ENCODE measurements at regions not wholly inside any gene's neighbourhood (a gene's known extent, or its start where the extent isn't known, plus 50 kb on each side); places are given as distances from the start of the nearest gene placed in this dataset.

DNA sequence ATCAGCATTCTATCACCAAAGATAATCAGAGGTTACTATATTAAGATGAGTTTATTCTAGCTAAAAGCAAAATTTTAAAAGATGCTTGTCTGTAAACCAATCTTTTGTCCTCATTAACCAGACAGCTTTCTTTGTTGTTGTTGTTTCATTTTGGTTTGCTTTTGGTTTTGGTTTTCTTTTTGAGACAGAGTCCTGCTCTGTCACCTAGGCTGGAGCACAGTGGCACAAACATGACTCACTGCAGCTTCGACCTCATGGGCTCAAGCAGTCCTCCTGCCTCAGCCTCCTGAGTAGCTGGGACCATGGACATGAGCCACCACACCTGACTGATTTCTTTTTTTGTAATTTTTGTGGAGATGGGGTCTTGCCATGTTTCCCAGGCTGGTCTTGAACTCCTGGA is 102.9 kb downstream of the COX18 start:
- POLR2A ChIA-PET (ENCODE audit: unreplicated experiment), result no interaction called here
- H3K4me1 ChIP-seq (ENCODE audit: control insufficient read depth, insufficient read depth, low read length), result peaks cover 3% of the 10 kb centered on the region; the same call in 1 of the 2 replicates
- no peak overlapping the region for H3K9ac ChIP-seq (ENCODE audit: low read depth, low read length)
- peaks cover 3% of the 10 kb centered on the region for H3K9me1 ChIP-seq (ENCODE audit: insufficient read depth, low read length)
- ATAC-seq (ENCODE audit: low read depth), result no peak
- CTCF ChIA-PET, result no interaction called here
- no peak overlapping the region for H4K5ac ChIP-seq (ENCODE audit: low read depth, low read length)
- H3K18ac ChIP-seq (ENCODE audit: low read depth, low read length), result no peak overlapping the region
- H3K36me3 ChIP-seq (ENCODE audit: control insufficient read depth, insufficient read depth, low read length), result no peaks in the 10 kb centered on the region
- H3K27me3 ChIP-seq (ENCODE audit: control insufficient read depth, insufficient read depth, low read length), result no peaks in the 10 kb centered on the region
- H3K23ac ChIP-seq (ENCODE audit: low read depth, low read length), result no peak overlapping the region
- no peak overlapping the region for H2AK5ac ChIP-seq (ENCODE audit: low read depth, low read length)
- no peak overlapping the region for H2AFZ ChIP-seq (replicated peaks; ENCODE audit: low read length, poor library complexity)
- H4K91ac ChIP-seq (ENCODE audit: insufficient read depth, low read depth, low read length), result no peak overlapping the region
- no peak overlapping the region for H3K14ac ChIP-seq (replicated peaks; ENCODE audit: low read depth, low read length)
- no peaks in the 10 kb centered on the region for H4K20me1 ChIP-seq (ENCODE audit: insufficient read depth, low read length)
- whole genome bisulfite sequencing, 2 experiments (ENCODE audit: extremely low coverage in 2 of 2, insufficient read length in 1 of 2), result no CpG with 5 or more reads among the region's 1 CpG
- no peak overlapping the region for H3K4me3 ChIP-seq (ENCODE audit: insufficient read depth, low read depth, low read length)
- no peak overlapping the region for H2AK9ac ChIP-seq (replicated peaks; ENCODE audit: low read depth, low read length, poor library complexity)
- no peak overlapping the region for H2BK120ac ChIP-seq (ENCODE audit: low read depth, low read length)
- H2BK15ac ChIP-seq (ENCODE audit: low read depth, low read length), result no peak overlapping the region
- H3K9me3 ChIP-seq (ENCODE audit: control insufficient read depth, insufficient read depth, low read length), result no peaks in the 10 kb centered on the region
- BruUV-seq (replicated peaks), result no TSS peak
- in situ Hi-C loops (cut with MboI; ENCODE audit: low sequenced_read_pairs), result no loop called here
- no peak overlapping the region for H2BK5ac ChIP-seq (ENCODE audit: low read depth, low read length, poor library complexity, severe bottlenecking)
- H2BK20ac ChIP-seq (ENCODE audit: low read depth, low read length), result no peak overlapping the region
- H3K4ac ChIP-seq (ENCODE audit: low read depth, low read length), result no peak overlapping the region
- no peak for DNase-seq
- intact Hi-C loops (cut with micrococcal nuclease), result no loop called here
- H3K4me2 ChIP-seq (ENCODE audit: low read depth, low read length), result no peak overlapping the region
- H3K27ac ChIP-seq (ENCODE audit: insufficient read depth, low read length), result no peak overlapping the region
- no peak overlapping the region for H3K56ac ChIP-seq (ENCODE audit: extremely low read depth, insufficient read depth, low read length)
- TF ChIP-seq SMC3 (IDR thresholded peaks at IDR 0.05; ENCODE audit: low read depth, low read length), result no peak
- no peak for TF ChIP-seq FOS (IDR thresholded peaks at IDR 0.05; ENCODE audit: low read depth, low read length)
- no peak for TF ChIP-seq CHD1 (IDR thresholded peaks at IDR 0.05; ENCODE audit: low read depth, low read length)
- no peak for TF ChIP-seq MAFK (IDR thresholded peaks at IDR 0.05; ENCODE audit: low read depth, low read length)
- TF ChIP-seq RFX5 (IDR thresholded peaks at IDR 0.05; ENCODE audit: low read depth, low read length), result no peak
- TF ChIP-seq, protein P1, sequence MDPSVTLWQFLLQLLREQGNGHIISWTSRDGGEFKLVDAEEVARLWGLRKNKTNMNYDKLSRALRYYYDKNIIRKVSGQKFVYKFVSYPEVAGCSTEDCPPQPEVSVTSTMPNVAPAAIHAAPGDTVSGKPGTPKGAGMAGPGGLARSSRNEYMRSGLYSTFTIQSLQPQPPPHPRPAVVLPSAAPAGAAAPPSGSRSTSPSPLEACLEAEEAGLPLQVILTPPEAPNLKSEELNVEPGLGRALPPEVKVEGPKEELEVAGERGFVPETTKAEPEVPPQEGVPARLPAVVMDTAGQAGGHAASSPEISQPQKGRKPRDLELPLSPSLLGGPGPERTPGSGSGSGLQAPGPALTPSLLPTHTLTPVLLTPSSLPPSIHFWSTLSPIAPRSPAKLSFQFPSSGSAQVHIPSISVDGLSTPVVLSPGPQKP (IDR thresholded peaks at IDR 0.05; ENCODE audit: borderline replicate concordance, low read depth, low read length), result no peak
- TF ChIP-seq NFE2L2 (IDR thresholded peaks at IDR 0.05; ENCODE audit: low read depth, low read length), result no peak
- TF ChIP-seq BHLHE40 (IDR thresholded peaks at IDR 0.05; ENCODE audit: low read depth, low read length), result no peak
- no peak for TF ChIP-seq MXI1 (IDR thresholded peaks at IDR 0.05; ENCODE audit: borderline replicate concordance, low read depth, low read length)
- TF ChIP-seq MAZ (IDR thresholded peaks at IDR 0.05; ENCODE audit: borderline replicate concordance, low read depth, low read length), result no peak
- TF ChIP-seq RAD21 (IDR thresholded peaks at IDR 0.05; ENCODE audit: low read length), result no peak
- TF ChIP-seq, protein P2, sequence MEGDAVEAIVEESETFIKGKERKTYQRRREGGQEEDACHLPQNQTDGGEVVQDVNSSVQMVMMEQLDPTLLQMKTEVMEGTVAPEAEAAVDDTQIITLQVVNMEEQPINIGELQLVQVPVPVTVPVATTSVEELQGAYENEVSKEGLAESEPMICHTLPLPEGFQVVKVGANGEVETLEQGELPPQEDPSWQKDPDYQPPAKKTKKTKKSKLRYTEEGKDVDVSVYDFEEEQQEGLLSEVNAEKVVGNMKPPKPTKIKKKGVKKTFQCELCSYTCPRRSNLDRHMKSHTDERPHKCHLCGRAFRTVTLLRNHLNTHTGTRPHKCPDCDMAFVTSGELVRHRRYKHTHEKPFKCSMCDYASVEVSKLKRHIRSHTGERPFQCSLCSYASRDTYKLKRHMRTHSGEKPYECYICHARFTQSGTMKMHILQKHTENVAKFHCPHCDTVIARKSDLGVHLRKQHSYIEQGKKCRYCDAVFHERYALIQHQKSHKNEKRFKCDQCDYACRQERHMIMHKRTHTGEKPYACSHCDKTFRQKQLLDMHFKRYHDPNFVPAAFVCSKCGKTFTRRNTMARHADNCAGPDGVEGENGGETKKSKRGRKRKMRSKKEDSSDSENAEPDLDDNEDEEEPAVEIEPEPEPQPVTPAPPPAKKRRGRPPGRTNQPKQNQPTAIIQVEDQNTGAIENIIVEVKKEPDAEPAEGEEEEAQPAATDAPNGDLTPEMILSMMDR (conservative IDR thresholded peaks at IDR 0.05; ENCODE audit: low read depth, low read length), result no peak
- no peak for TF ChIP-seq POLR2A (IDR thresholded peaks at IDR 0.05; ENCODE audit: low read depth, low read length)
- TF ChIP-seq, protein P3, sequence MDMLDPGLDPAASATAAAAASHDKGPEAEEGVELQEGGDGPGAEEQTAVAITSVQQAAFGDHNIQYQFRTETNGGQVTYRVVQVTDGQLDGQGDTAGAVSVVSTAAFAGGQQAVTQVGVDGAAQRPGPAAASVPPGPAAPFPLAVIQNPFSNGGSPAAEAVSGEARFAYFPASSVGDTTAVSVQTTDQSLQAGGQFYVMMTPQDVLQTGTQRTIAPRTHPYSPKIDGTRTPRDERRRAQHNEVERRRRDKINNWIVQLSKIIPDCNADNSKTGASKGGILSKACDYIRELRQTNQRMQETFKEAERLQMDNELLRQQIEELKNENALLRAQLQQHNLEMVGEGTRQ (IDR thresholded peaks at IDR 0.05; ENCODE audit: low read depth, low read length), result no peak
- TF ChIP-seq CEBPB (IDR thresholded peaks at IDR 0.05; ENCODE audit: low read depth, low read length), result no peak
- TF ChIP-seq RCOR1 (IDR thresholded peaks at IDR 0.05; ENCODE audit: insufficient replicate concordance, low read length), result no peak
- H4K8ac ChIP-seq (ENCODE audit: low read depth in 2 of 2, low read length in 2 of 2), result no peak overlapping the region
- dilution Hi-C loops (cut with HindIII; ENCODE audit: low sequenced_read_pairs, unreplicated experiment), result no loop called here
- no peaks in the 10 kb centered on the region for H3K79me1 ChIP-seq (ENCODE audit: low read depth in 1 of 2, low read length in 2 of 2)

Data from IMR-90 (cell line).